GM23338 (cell line): ENCODE measurements at regions not wholly inside any gene's neighbourhood (a gene's known extent, or its start where the extent isn't known, plus 50 kb on each side); places are given as distances from the start of the nearest gene placed in this dataset.

Source experiments
- ATAC-seq: fragments of 200-7000 bp; cut with Tn5 transposase; 3 replicates; pipeline ENCODE4 v1.9.1; 2020
- DNase-seq: peaks from one replicate; pipeline ENCODE4 v3.0.0-alpha.2; 2015; ENCODE audit warnings: low spot score
- H2AFZ ChIP-seq: fragments of 200-600 bp; sonication (generic); 2 replicates; pipeline ENCODE4 v1.8.0; 2016; ENCODE audit warnings: antibody characterized with exemption, mild to moderate bottlenecking, moderate library complexity
- H3F3A ChIP-seq: fragments of 200-600 bp; sonication (generic); replicated peaks from 2 replicates; pipeline ENCODE4 v1.8.0; 2017; ENCODE audit warnings: antibody characterized with exemption, mixed run types, low read depth
- H3K27ac ChIP-seq: fragments of 200-600 bp; sonication (generic); 2 replicates; pipeline ENCODE4 v1.6.1; 2016; ENCODE audit warnings: low read depth
- H3K27me3 ChIP-seq: fragments of 200-600 bp; sonication (generic); 2 replicates; pipeline ENCODE4 v1.8.0; 2016; ENCODE audit warnings: mild to moderate bottlenecking, mixed run types, moderate library complexity; ENCODE audit not compliant: insufficient read depth
- H3K36me3 ChIP-seq: fragments of 200-600 bp; sonication (generic); 2 replicates; pipeline ENCODE4 v1.8.0; 2016; ENCODE audit warnings: mild to moderate bottlenecking; ENCODE audit not compliant: insufficient read depth
- H3K4me1 ChIP-seq: fragments of 200-600 bp; sonication (generic); 2 replicates; pipeline ENCODE4 v1.8.0; 2016; ENCODE audit warnings: mild to moderate bottlenecking, moderate library complexity; ENCODE audit not compliant: insufficient read depth
- H3K4me2 ChIP-seq: fragments of 200-600 bp; sonication (generic); 2 replicates; pipeline ENCODE4 v1.7.1; 2017; ENCODE audit warnings: mixed run types
- H3K4me3 ChIP-seq: fragments of 200-600 bp; sonication (generic); 2 replicates; pipeline ENCODE4 v1.6.1; 2016; ENCODE audit warnings: mixed run types
- H3K79me2 ChIP-seq: fragments of 200-600 bp; sonication (generic); replicated peaks from 2 replicates; pipeline ENCODE4 v1.8.0; 2017; ENCODE audit warnings: mild to moderate bottlenecking; ENCODE audit not compliant: insufficient read depth
- H3K9me2 ChIP-seq: fragments of 200-600 bp; sonication (generic); 2 replicates; pipeline ENCODE4 v1.8.0; 2017; ENCODE audit not compliant: insufficient read depth
- H4K20me1 ChIP-seq: fragments of 200-600 bp; sonication (generic); replicated peaks from 2 replicates; pipeline ENCODE4 v1.8.0; 2017; ENCODE audit warnings: mild to moderate bottlenecking; ENCODE audit not compliant: insufficient read depth
- H3K27ac Mint-ChIP-seq: 2 replicates; pipeline ENCODE4 v1.8.0; 2020; ENCODE audit warnings: inconsistent platforms, mild to moderate bottlenecking, moderate library complexity, mixed read lengths
- H3K27me3 Mint-ChIP-seq: 3 replicates; pipeline ENCODE4 v1.8.0; 2022; ENCODE audit warnings: low read depth, mild to moderate bottlenecking, moderate library complexity, mixed read lengths, inconsistent platforms; ENCODE audit not compliant: insufficient read depth, poor library complexity
- H3K36me3 Mint-ChIP-seq: 3 replicates; pipeline ENCODE4 v1.8.0; 2021; ENCODE audit warnings: low read depth, mild to moderate bottlenecking, inconsistent platforms, moderate library complexity, mixed read lengths
- H3K4me1 Mint-ChIP-seq: 3 replicates; pipeline ENCODE4 v1.8.0; 2020; ENCODE audit warnings: mild to moderate bottlenecking, inconsistent platforms, mixed read lengths
- H3K4me3 Mint-ChIP-seq: 3 replicates; pipeline ENCODE4 v1.8.0; 2021; ENCODE audit warnings: moderate library complexity, mild to moderate bottlenecking, inconsistent platforms, mixed read lengths
- H3K9me3 Mint-ChIP-seq: 3 replicates; pipeline ENCODE4 v1.8.0; 2020; ENCODE audit warnings: moderate library complexity, mild to moderate bottlenecking, inconsistent platforms, mixed read lengths
- CREB1 ChIP-seq: fragments of 250-450 bp; sonication (Bioruptor Pico); IDR thresholded peaks from 2 replicates; pipeline ENCODE4 v1.5.0; 2020; ENCODE audit warnings: low read depth, mild to moderate bottlenecking, moderate library complexity
- EZH2 ChIP-seq: fragments of 200-600 bp; sonication (generic); IDR thresholded peaks from one replicate; pipeline ENCODE4 v1.8.0; 2017; ENCODE audit warnings: antibody characterized with exemption, mild to moderate bottlenecking, low read depth; ENCODE audit not compliant: unreplicated experiment
- EZH2phosphoT487 ChIP-seq: fragments of 200-600 bp; sonication (generic); IDR thresholded peaks from one replicate; pipeline ENCODE4 v1.8.1; 2018; ENCODE audit warnings: antibody characterized with exemption; ENCODE audit not compliant: unreplicated experiment
- JUNB ChIP-seq: IDR thresholded peaks from one replicate; pipeline ENCODE4 v1.6.1; 2016; ENCODE audit warnings: antibody characterized with exemption; ENCODE audit not compliant: unreplicated experiment
- NANOG ChIP-seq: IDR thresholded peaks from 2 replicates; pipeline ENCODE4 v1.6.1; 2016; ENCODE audit warnings: antibody characterized with exemption, borderline replicate concordance
- POLR2AphosphoS5 ChIP-seq: IDR thresholded peaks from 2 replicates; pipeline ENCODE4 v1.6.1; 2016; ENCODE audit warnings: antibody characterized with exemption, low read depth
- STAT1 ChIP-seq: IDR thresholded peaks from one replicate; pipeline ENCODE4 v1.6.1; 2016; ENCODE audit warnings: antibody characterized with exemption; ENCODE audit not compliant: unreplicated experiment
- ZNF114 ChIP-seq: fragments of 250-450 bp; sonication (Bioruptor Pico); IDR thresholded peaks from 2 replicates; pipeline ENCODE4 v1.5.0; 2020; ENCODE audit warnings: mild to moderate bottlenecking, moderate library complexity
- TF ChIP-seq, protein P1 (sequence below): IDR thresholded peaks from one replicate; pipeline ENCODE4 v1.6.1; 2018; ENCODE audit warnings: antibody characterized with exemption; ENCODE audit not compliant: unreplicated experiment

DNA sequence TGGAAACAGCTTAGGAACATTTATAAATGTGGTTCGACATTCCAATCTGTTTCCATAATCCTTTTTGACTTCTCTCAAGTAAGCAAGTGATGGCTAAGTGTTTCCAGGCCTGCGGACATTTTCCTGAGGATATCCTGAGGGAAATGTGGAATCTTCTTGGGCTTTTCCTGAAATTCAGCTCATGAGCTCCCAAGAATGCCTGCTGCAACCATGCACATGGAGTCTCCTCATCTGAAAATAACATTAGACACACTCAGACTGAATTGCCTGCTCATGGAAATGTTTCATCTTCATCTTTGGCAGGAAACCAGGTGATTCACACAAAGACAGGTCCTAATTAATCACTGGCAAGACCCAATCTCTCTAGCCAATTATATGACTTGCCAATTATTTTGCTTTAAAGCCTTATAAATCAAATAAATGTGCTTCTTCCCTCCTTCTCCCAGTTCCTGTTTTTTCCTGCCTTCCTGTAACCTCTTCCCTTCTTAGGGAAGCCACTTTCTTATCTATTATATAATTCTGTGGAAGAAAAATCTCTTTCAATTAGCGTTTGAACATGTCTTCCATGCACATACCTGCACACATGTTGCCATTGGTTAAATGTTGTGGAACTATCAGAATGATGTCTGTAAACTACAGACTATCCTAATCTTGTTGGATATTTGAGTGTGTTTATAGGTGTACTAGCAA is 104.6 kb upstream of the MXRA5 start:
- Mint-ChIP-seq H3K36me3 (no peaks in the 10 kb centered on the region), H3K27ac (no peak overlapping the region), H3K4me1 (no peaks in the 10 kb centered on the region), H3K4me3 (no peak overlapping the region), H3K9me3 (peaks cover 2% of the 10 kb centered on the region; the same call in 1 of the 3 replicates), H3K27me3 (no peaks in the 10 kb centered on the region)
- ATAC-seq (no peak), DNase-seq (no peak)
- no peaks in the 10 kb centered on the region for H3K36me3 ChIP-seq
- TF ChIP-seq, protein P1, sequence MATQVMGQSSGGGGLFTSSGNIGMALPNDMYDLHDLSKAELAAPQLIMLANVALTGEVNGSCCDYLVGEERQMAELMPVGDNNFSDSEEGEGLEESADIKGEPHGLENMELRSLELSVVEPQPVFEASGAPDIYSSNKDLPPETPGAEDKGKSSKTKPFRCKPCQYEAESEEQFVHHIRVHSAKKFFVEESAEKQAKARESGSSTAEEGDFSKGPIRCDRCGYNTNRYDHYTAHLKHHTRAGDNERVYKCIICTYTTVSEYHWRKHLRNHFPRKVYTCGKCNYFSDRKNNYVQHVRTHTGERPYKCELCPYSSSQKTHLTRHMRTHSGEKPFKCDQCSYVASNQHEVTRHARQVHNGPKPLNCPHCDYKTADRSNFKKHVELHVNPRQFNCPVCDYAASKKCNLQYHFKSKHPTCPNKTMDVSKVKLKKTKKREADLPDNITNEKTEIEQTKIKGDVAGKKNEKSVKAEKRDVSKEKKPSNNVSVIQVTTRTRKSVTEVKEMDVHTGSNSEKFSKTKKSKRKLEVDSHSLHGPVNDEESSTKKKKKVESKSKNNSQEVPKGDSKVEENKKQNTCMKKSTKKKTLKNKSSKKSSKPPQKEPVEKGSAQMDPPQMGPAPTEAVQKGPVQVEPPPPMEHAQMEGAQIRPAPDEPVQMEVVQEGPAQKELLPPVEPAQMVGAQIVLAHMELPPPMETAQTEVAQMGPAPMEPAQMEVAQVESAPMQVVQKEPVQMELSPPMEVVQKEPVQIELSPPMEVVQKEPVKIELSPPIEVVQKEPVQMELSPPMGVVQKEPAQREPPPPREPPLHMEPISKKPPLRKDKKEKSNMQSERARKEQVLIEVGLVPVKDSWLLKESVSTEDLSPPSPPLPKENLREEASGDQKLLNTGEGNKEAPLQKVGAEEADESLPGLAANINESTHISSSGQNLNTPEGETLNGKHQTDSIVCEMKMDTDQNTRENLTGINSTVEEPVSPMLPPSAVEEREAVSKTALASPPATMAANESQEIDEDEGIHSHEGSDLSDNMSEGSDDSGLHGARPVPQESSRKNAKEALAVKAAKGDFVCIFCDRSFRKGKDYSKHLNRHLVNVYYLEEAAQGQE: no peak
- no peak for TF ChIP-seq EZH2phosphoT487
- no peak for TF ChIP-seq JUNB
- no peak for TF ChIP-seq EZH2
- no peak for TF ChIP-seq POLR2AphosphoS5
- no peak overlapping the region for H2AFZ ChIP-seq
- H3K79me2 ChIP-seq: no peaks in the 10 kb centered on the region
- H3K27me3 ChIP-seq: no peaks in the 10 kb centered on the region
- H3K9me2 ChIP-seq: no peaks in the 10 kb centered on the region
- H3K27ac ChIP-seq: no peak overlapping the region
- no peaks in the 10 kb centered on the region for H4K20me1 ChIP-seq
- no peaks in the 10 kb centered on the region for H3K4me1 ChIP-seq
- no peaks in the 10 kb centered on the region for H3F3A ChIP-seq
- no peak overlapping the region for H3K4me3 ChIP-seq
- H3K4me2 ChIP-seq: no peak overlapping the region

DNA sequence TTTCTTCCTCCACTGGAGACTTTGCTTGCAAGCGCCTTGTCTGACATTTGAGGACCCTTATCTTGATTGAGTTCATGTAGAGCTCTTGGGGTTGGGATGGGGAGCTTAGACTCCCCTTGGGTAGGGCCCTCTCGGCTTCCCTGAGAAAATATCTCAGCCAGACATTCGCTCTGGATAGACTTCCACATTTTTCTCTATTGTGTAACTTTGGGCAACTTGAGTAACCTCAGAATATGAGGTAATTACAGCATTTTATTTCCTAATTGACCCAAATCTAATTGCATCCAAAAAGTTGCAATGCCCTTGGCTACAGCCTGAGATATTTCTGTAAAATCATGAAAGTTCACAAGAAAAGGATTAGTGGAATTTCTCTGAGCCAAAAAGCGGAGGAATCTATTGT is 102.8 kb upstream of the MXRA5 start:
- ATAC-seq: no peak
- Histone ChIP-seq H3K4me3 (no peak overlapping the region), H3F3A (no peaks in the 10 kb centered on the region), H4K20me1 (no peaks in the 10 kb centered on the region), H3K36me3 (no peaks in the 10 kb centered on the region), H2AFZ (no peak overlapping the region), H3K9me2 (no peaks in the 10 kb centered on the region), H3K27ac (no peak overlapping the region), H3K4me1 (no peaks in the 10 kb centered on the region), H3K79me2 (no peaks in the 10 kb centered on the region), H3K4me2 (no peak overlapping the region), H3K27me3 (no peaks in the 10 kb centered on the region)
- H3K4me1 Mint-ChIP-seq: no peaks in the 10 kb centered on the region
- no peaks in the 10 kb centered on the region for H3K27me3 Mint-ChIP-seq
- no peaks in the 10 kb centered on the region for H3K36me3 Mint-ChIP-seq
- no peak overlapping the region for H3K4me3 Mint-ChIP-seq
- no peak for DNase-seq
- peaks cover 2% of the 10 kb centered on the region; the same call in 1 of the 3 replicates for H3K9me3 Mint-ChIP-seq
- no peak overlapping the region for H3K27ac Mint-ChIP-seq
- no peak for TF ChIP-seq STAT1
- no peak for TF ChIP-seq CREB1
- no peak for TF ChIP-seq NANOG
- no peak for TF ChIP-seq EZH2
- TF ChIP-seq ZNF114 (CRISPR knock-in tag): no peak
- TF ChIP-seq, protein P1: no peak
